Activated T-cell treated with anti-CD3 and anti-CD28 coated beads, Interleukin-2, amount 50 U/mL, for 1 hour (primary cell): ENCODE measurements at regions not wholly inside any gene's neighbourhood (a gene's known extent, or its start where the extent isn't known, plus 50 kb on each side); places are given as distances from the start of the nearest gene placed in this dataset.

Source experiments
- DNase-seq: peaks from one replicate; pipeline ENCODE4 v3.0.0-alpha.2; 2020

- DNase-seq = no peak
Observed at GRCh38 chr13:73421310-73421912, 362.6 kb downstream of the KLF5 start.

- DNase-seq = no peak
Observed at GRCh38 chr13:73419186-73419585, 360.4 kb downstream of the KLF5 start.

- DNase-seq = no peak
Observed at GRCh38 chr13:73417012-73417615, 358.3 kb downstream of the KLF5 start.

GRCh38 chr13:73416093-73416492, 357.3 kb downstream of the KLF5 start:
- DNase-seq = no peak

GRCh38 chr13:73413656-73414055, 354.9 kb downstream of the KLF5 start:
- no peak for DNase-seq

- DNase-seq = no peak
Observed at GRCh38 chr13:73412933-73413332, 354.1 kb downstream of the KLF5 start.

- DNase-seq = no peak
Observed at GRCh38 chr13:73411067-73411809, 352.4 kb downstream of the KLF5 start.

- no peak for DNase-seq
Observed at GRCh38 chr13:73406454-73406853, 347.6 kb downstream of the KLF5 start.

- no peak for DNase-seq
Observed at GRCh38 chr13:73404581-73404980, 345.8 kb downstream of the KLF5 start.

GRCh38 chr13:73403355-73404120, 344.7 kb downstream of the KLF5 start:
- no peak for DNase-seq

- no peak for DNase-seq
Observed at GRCh38 chr13:73401769-73402168, 343.0 kb downstream of the KLF5 start.

- no peak for DNase-seq
Observed at GRCh38 chr13:73399347-73400216, 340.8 kb downstream of the KLF5 start.

- DNase-seq = no peak
Observed at GRCh38 chr13:73397496-73398305, 338.9 kb downstream of the KLF5 start.

GRCh38 chr13:73394066-73394465, 335.3 kb downstream of the KLF5 start:
- DNase-seq = no peak

GRCh38 chr13:73390100-73390499, 331.3 kb downstream of the KLF5 start:
- DNase-seq = no peak

- no peak for DNase-seq
Observed at GRCh38 chr13:73388586-73388985, 329.8 kb downstream of the KLF5 start.

- DNase-seq = no peak
Observed at GRCh38 chr13:73387318-73387717, 328.5 kb downstream of the KLF5 start.

GRCh38 chr13:73385848-73386247, 327.0 kb downstream of the KLF5 start:
- no peak for DNase-seq

GRCh38 chr13:73372666-73373627, 314.1 kb downstream of the KLF5 start:
- DNase-seq = no peak

- DNase-seq = no peak
Observed at GRCh38 chr13:73370066-73370465, 311.3 kb downstream of the KLF5 start.
